H1 (cell line): ENCODE measurements at regions not wholly inside any gene's neighbourhood (a gene's known extent, or its start where the extent isn't known, plus 50 kb on each side); places are given as distances from the start of the nearest gene placed in this dataset.

Source experiments
- CTCF ChIA-PET: fragments of 300-600 bp; sonication (Branson Sonifier 250); formaldehyde crosslinking; loops from one replicate; lab custom pipeline; 2021; ENCODE audit not compliant: partially characterized antibody; lab: Charles Lee
- POLR2A ChIA-PET: fragments of 300-600 bp; sonication (Branson Sonifier 250); formaldehyde crosslinking; loops from one replicate; lab custom pipeline; 2021; ENCODE audit warnings: inconsistent platforms; ENCODE audit not compliant: partially characterized antibody; lab: Charles Lee
- DNase-seq, 2 experiments: peaks; one replicate each; pipeline versions ENCODE4 v3.0.0 to v3.0.0-alpha.2; 2010 to 2022; ENCODE audit warnings: low spot score in 2 of 2, low read depth in 1 of 2, mixed read lengths in 1 of 2
- FAIRE-seq: peaks from 2 replicates; lab custom pipeline; 2011; peaks lifted over from hg19 to GRCh38; lab: Jason Lieb, UNC
- H2AFZ ChIP-seq: 2 replicates; pipeline ENCODE4 v1.8.1; 2012; ENCODE audit warnings: low read length, inconsistent platforms
- H2AK5ac ChIP-seq: 2 replicates; pipeline ENCODE4 v1.6.1; 2013; ENCODE audit warnings: low read depth, low read length
- H2BK120ac ChIP-seq: replicated peaks from 2 replicates; pipeline ENCODE3; 2013; ENCODE audit warnings: low read depth, low read length, inconsistent platforms
- H2BK12ac ChIP-seq: 2 replicates; pipeline ENCODE4 v1.6.1; 2013; ENCODE audit warnings: low read depth, low read length
- H2BK15ac ChIP-seq: 2 replicates; pipeline ENCODE4 v1.6.1; 2013; ENCODE audit warnings: low read length
- H2BK20ac ChIP-seq: 2 replicates; pipeline ENCODE4 v1.6.1; 2013; ENCODE audit warnings: low read length
- H2BK5ac ChIP-seq: 2 replicates; pipeline ENCODE4 v1.6.1; 2013; ENCODE audit warnings: low read depth, low read length
- H3K14ac ChIP-seq: 2 replicates; pipeline ENCODE4 v1.6.1; 2013; ENCODE audit warnings: inconsistent platforms; ENCODE audit not compliant: insufficient read length
- H3K18ac ChIP-seq: 2 replicates; pipeline ENCODE4 v1.6.1; 2013; ENCODE audit warnings: low read length; ENCODE audit errors: extremely low read depth
- H3K23ac ChIP-seq: 2 replicates; pipeline ENCODE4 v1.6.1; 2013; ENCODE audit warnings: inconsistent platforms; ENCODE audit not compliant: insufficient read length
- H3K23me2 ChIP-seq: 2 replicates; pipeline ENCODE4 v1.6.1; 2013; ENCODE audit warnings: low read depth, low read length
- H3K27ac ChIP-seq: 2 replicates; pipeline ENCODE4 v1.6.1; 2011; ENCODE audit warnings: low read depth, low read length, inconsistent platforms
- H3K27me3 ChIP-seq, 4 experiments: replicated peaks in 1 of 4; 1 replicate in 1 of 4; 2 replicates in 3 of 4; pipeline versions ENCODE4 v1.6.1 to v1.8.1; 2011 to 2013; ENCODE audit warnings: low read length in 3 of 4, mild to moderate bottlenecking in 3 of 4, inconsistent platforms in 2 of 4, mixed read lengths in 2 of 4, moderate library complexity in 1 of 4; ENCODE audit not compliant: control insufficient read depth in 3 of 4, insufficient read depth in 3 of 4; ENCODE audit errors: extremely low read depth in 1 of 4
- H3K36me3 ChIP-seq, 4 experiments: 2 replicates each; pipeline versions ENCODE4 v1.6.1 to v1.8.1; 2011 to 2013; ENCODE audit warnings: mild to moderate bottlenecking in 4 of 4, low read length in 3 of 4, moderate library complexity in 2 of 4, control low read depth in 1 of 4, inconsistent platforms in 1 of 4; ENCODE audit not compliant: insufficient read depth in 4 of 4, control insufficient read depth in 2 of 4
- H3K4ac ChIP-seq: replicated peaks from 2 replicates; pipeline ENCODE3; 2013; ENCODE audit warnings: low read length, low read depth, mixed read lengths, inconsistent platforms; ENCODE audit not compliant: insufficient read length
- H3K4me1 ChIP-seq, 4 experiments: replicated peaks in 1 of 4; 1 replicate in 1 of 4; 2 replicates in 3 of 4; pipeline versions ENCODE4 v1.6.1 to v1.8.1; 2011 to 2013; ENCODE audit warnings: low read length in 3 of 4, inconsistent platforms in 2 of 4, mixed read lengths in 1 of 4; ENCODE audit not compliant: insufficient read depth in 4 of 4, control insufficient read depth in 3 of 4
- H3K4me2 ChIP-seq, 2 experiments: 2 replicates each; pipeline versions ENCODE4 v1.6.1 to v1.8.1; 2011 to 2013; ENCODE audit warnings: low read depth in 2 of 2, low read length in 2 of 2, control low read depth in 1 of 2, inconsistent platforms in 1 of 2, mild to moderate bottlenecking in 1 of 2; ENCODE audit not compliant: insufficient read depth in 1 of 2
- H3K4me3 ChIP-seq, 4 experiments: fragments of 200-600, 300-600 bp in 1 of 4; sonication (generic), shearing (Covaris generic), sonication (Bioruptor Twin) in 1 of 4; 2 replicates each; pipeline versions ENCODE4 v1.5.1 to v1.8.1; 2011 to 2016; ENCODE audit warnings: low read length in 4 of 4, low read depth in 3 of 4, control low read depth in 2 of 4, inconsistent platforms in 2 of 4, mild to moderate bottlenecking in 2 of 4, mixed read lengths in 1 of 4, moderate library complexity in 1 of 4; ENCODE audit not compliant: insufficient read depth in 2 of 4; ENCODE audit errors: extremely low read depth in 1 of 4
- H3K56ac ChIP-seq: replicated peaks from 2 replicates; pipeline ENCODE3; 2013; ENCODE audit warnings: low read depth, mild to moderate bottlenecking, mixed read lengths, low read length, inconsistent platforms; ENCODE audit not compliant: insufficient read length
- H3K79me1 ChIP-seq: 2 replicates; pipeline ENCODE4 v1.6.1; 2013; ENCODE audit warnings: low read depth, low read length, control low read depth
- H3K79me2 ChIP-seq, 2 experiments: 2 replicates each; pipeline versions ENCODE4 v1.6.1 to v1.8.1; 2012 to 2013; ENCODE audit warnings: low read length in 2 of 2, mild to moderate bottlenecking in 2 of 2, inconsistent platforms in 1 of 2; ENCODE audit not compliant: insufficient read depth in 2 of 2, control insufficient read depth in 1 of 2
- H3K9ac ChIP-seq, 4 experiments: replicated peaks in 1 of 4; 1 replicate in 1 of 4; 2 replicates in 3 of 4; pipeline versions ENCODE4 v1.6.1 to v1.8.1; 2011 to 2013; ENCODE audit warnings: low read depth in 3 of 4, low read length in 3 of 4, control low read depth in 2 of 4, mild to moderate bottlenecking in 2 of 4, moderate library complexity in 2 of 4, inconsistent platforms in 1 of 4; ENCODE audit errors: extremely low read depth in 1 of 4
- H3K9me3 ChIP-seq, 2 experiments: 2 replicates each; pipeline versions ENCODE4 v1.6.1 to v1.8.1; 2012 to 2013; ENCODE audit warnings: mild to moderate bottlenecking in 2 of 2, moderate library complexity in 2 of 2, control low read depth in 1 of 2, inconsistent platforms in 1 of 2, low read depth in 1 of 2, low read length in 1 of 2, mixed read lengths in 1 of 2; ENCODE audit not compliant: insufficient read depth in 2 of 2
- H4K20me1 ChIP-seq, 2 experiments: replicated peaks in 1 of 2; 2 replicates each; pipeline versions ENCODE3 to v1.8.1; 2011 to 2013; ENCODE audit warnings: inconsistent platforms in 2 of 2, low read length in 2 of 2, mild to moderate bottlenecking in 1 of 2; ENCODE audit not compliant: insufficient read depth in 2 of 2, control insufficient read depth in 1 of 2
- H4K5ac ChIP-seq: 2 replicates; pipeline ENCODE4 v1.6.1; 2013; ENCODE audit warnings: low read length, low read depth, mixed read lengths, inconsistent platforms; ENCODE audit not compliant: insufficient read length
- H4K8ac ChIP-seq: 2 replicates; pipeline ENCODE4 v1.8.0; 2013; ENCODE audit warnings: mild to moderate bottlenecking, moderate library complexity, low read length, inconsistent platforms; ENCODE audit not compliant: insufficient read depth; ENCODE audit errors: extremely low read depth
- H4K91ac ChIP-seq: replicated peaks from 2 replicates; pipeline ENCODE3; 2013; ENCODE audit warnings: low read length, mixed read lengths, inconsistent platforms; ENCODE audit not compliant: insufficient read length
- BCL11A ChIP-seq, 2 experiments: IDR thresholded peaks; one replicate each; pipeline ENCODE4 v1.6.1; 2011; ENCODE audit warnings: low read depth in 2 of 2, low read length in 2 of 2, mild to moderate bottlenecking in 2 of 2
- E2F6 ChIP-seq: IDR thresholded peaks from 2 replicates; pipeline ENCODE4 v1.6.1; 2012; ENCODE audit warnings: inconsistent platforms
- GABPA ChIP-seq: IDR thresholded peaks from 2 replicates; pipeline ENCODE4 v1.6.1; 2011; ENCODE audit warnings: mild to moderate bottlenecking, low read length, moderate library complexity, borderline replicate concordance; ENCODE audit not compliant: insufficient read depth
- RNF2 ChIP-seq: fragments of 200-900, 300-1000 bp; sonication (generic); IDR thresholded peaks from 2 replicates; pipeline ENCODE4 v1.7.1; 2016; ENCODE audit warnings: borderline replicate concordance, low read depth, mild to moderate bottlenecking, antibody characterized with exemption, low read length; ENCODE audit not compliant: poor library complexity, severe bottlenecking; ENCODE audit errors: missing control alignments
- RXRA ChIP-seq: IDR thresholded peaks from 2 replicates; pipeline ENCODE4 v1.6.1; 2011; ENCODE audit warnings: low read depth, mild to moderate bottlenecking, low read length, moderate library complexity; ENCODE audit not compliant: insufficient read depth
- SIRT6 ChIP-seq: IDR thresholded peaks from one replicate; pipeline ENCODE4 v1.7.1; 2012; ENCODE audit warnings: low read length, inconsistent platforms
- WGBS, 2 experiments: shearing (Covaris generic) in 1 of 2; methylation state at CpG; one replicate each; pipeline versions ENCODE4 v1.1.6 to v1.1.7; 2013 to 2015; ENCODE audit warnings: low lambda C conversion rate in 2 of 2, mixed read lengths in 2 of 2, inconsistent platforms in 1 of 2, low coverage in 1 of 2, missing lambda C conversion rate in 1 of 2; ENCODE audit not compliant: insufficient replicate concordance in 2 of 2, insufficient coverage in 1 of 2, insufficient read length in 1 of 2; ENCODE audit errors: extremely low coverage in 1 of 2, missing lambda C conversion rate in 1 of 2; 5-methylcytosine and 5-hydroxymethylcytosine counted together

- Histone ChIP-seq H3K4ac (no peak overlapping the region), H4K91ac (no peak overlapping the region), H2BK15ac (no peak overlapping the region), H2BK12ac (no peak overlapping the region), H3K23ac (no peak overlapping the region), H3K4me2 (no peak overlapping the region), H3K4me1 (no peaks in the 10 kb centered on the region), H3K56ac (no peak overlapping the region), H2AFZ (no peak overlapping the region), H3K18ac (no peak overlapping the region), H3K79me1 (no peaks in the 10 kb centered on the region), H2BK120ac (no peak overlapping the region), H2BK5ac (no peak overlapping the region), H4K5ac (no peak overlapping the region), H3K27me3 (no peaks in the 10 kb centered on the region), H3K4me3 (no peak overlapping the region), H4K20me1 (peaks cover 0 to 2% of the 10 kb centered on the region in 2 experiments), H3K14ac (no peak overlapping the region), H3K23me2 (peaks cover 2% of the 10 kb centered on the region; the same call in 1 of the 2 replicates), H2AK5ac (no peak overlapping the region), H4K8ac (no peak overlapping the region), H3K27ac (no peak overlapping the region), H3K9me3 (peaks cover 21 to 22% of the 10 kb centered on the region in 2 experiments; a peak in 3 of 4 replicates), H3K79me2 (no peaks in the 10 kb centered on the region), H3K36me3 (no peaks in the 10 kb centered on the region), H3K9ac (no peak overlapping the region), H2BK20ac (no peak overlapping the region)
- FAIRE-seq (no peak), DNase-seq (no peak)
- 86% methylated on average over 13 of the region's 13 CpGs; no CpG with 5 or more reads in 1 of the 2 experiments for whole genome bisulfite sequencing, 2 experiments
- POLR2A ChIA-PET: no interaction called here
- CTCF ChIA-PET: interaction anchor here (0.8 to 1.5 kb wide), 3 partner anchors 8 to 119 kb away, joined by 3 to 8 read pairs (median 5); no protein-coding TSS in a partner anchor
- TF ChIP-seq GABPA: no peak
- TF ChIP-seq SIRT6: no peak
- no peak for TF ChIP-seq E2F6
- TF ChIP-seq RNF2: no peak
- TF ChIP-seq BCL11A (IDR thresholded peaks at IDR 0.05; ENCODE audit: low read depth in 2 of 2, low read length in 2 of 2): no peak
- TF ChIP-seq RXRA: no peak
These were observed 58.7 kb upstream of the C14orf180 start for GRCh38 chr14:104520620-104521410.
